ENCODE measurements at regions not wholly inside any gene's neighbourhood (a gene's known extent, or its start where the extent isn't known, plus 50 kb on each side); places are given as distances from the start of the nearest gene placed in this dataset.
A peak's percentile ranks its signal among the peaks of the same experiment; 100 is the strongest.

GRCh38 chr15:55108858-55109518 is 87.8 kb downstream of the RSL24D1 start:
- Histone ChIP-seq H3K4me2 (no peak overlapping the region), H3K27ac (no peak overlapping the region), H3K9me3 (no peaks in the 10 kb centered on the region), H3K4me3 (no peak overlapping the region), H3K4me1 (no peaks in the 10 kb centered on the region)
- peak in 1 of 2 experiments; percentile 91; a peak in 3 of 6 replicates for ATAC-seq
- no peak for TF ChIP-seq EP300 (IDR thresholded peaks at IDR 0.05)
- TF ChIP-seq GATA3 (IDR thresholded peaks at IDR 0.05; ENCODE audit: borderline replicate concordance): no peak
- no peak for TF ChIP-seq HES2 (IDR thresholded peaks at IDR 0.05)
- no peak for TF ChIP-seq JUN (IDR thresholded peaks at IDR 0.05)
- no peak for TF ChIP-seq MAZ (IDR thresholded peaks at IDR 0.05; ENCODE audit: borderline replicate concordance, low read depth, low read length)
- peak; percentile 66 to 76; a peak in 4 of 5 replicates for TF ChIP-seq RAD21 (conservative IDR thresholded peaks at IDR 0.05 in 1 of 2, IDR thresholded peaks at IDR 0.05 in 1 of 2)
- TF ChIP-seq, protein P1, sequence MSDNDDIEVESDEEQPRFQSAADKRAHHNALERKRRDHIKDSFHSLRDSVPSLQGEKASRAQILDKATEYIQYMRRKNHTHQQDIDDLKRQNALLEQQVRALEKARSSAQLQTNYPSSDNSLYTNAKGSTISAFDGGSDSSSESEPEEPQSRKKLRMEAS (IDR thresholded peaks at IDR 0.05): no peak
- no peak for TF ChIP-seq KDM5A (IDR thresholded peaks at IDR 0.05)
- TF ChIP-seq SMC3 (IDR thresholded peaks at IDR 0.05): peak; percentile 45; the same call in 2 of the 3 replicates
- TF ChIP-seq, protein P2, sequence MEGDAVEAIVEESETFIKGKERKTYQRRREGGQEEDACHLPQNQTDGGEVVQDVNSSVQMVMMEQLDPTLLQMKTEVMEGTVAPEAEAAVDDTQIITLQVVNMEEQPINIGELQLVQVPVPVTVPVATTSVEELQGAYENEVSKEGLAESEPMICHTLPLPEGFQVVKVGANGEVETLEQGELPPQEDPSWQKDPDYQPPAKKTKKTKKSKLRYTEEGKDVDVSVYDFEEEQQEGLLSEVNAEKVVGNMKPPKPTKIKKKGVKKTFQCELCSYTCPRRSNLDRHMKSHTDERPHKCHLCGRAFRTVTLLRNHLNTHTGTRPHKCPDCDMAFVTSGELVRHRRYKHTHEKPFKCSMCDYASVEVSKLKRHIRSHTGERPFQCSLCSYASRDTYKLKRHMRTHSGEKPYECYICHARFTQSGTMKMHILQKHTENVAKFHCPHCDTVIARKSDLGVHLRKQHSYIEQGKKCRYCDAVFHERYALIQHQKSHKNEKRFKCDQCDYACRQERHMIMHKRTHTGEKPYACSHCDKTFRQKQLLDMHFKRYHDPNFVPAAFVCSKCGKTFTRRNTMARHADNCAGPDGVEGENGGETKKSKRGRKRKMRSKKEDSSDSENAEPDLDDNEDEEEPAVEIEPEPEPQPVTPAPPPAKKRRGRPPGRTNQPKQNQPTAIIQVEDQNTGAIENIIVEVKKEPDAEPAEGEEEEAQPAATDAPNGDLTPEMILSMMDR (IDR thresholded peaks at IDR 0.05): peak; percentile 79
- TF ChIP-seq HOXA7 (CRISPR knock-in tag; IDR thresholded peaks at IDR 0.05): no peak
- no peak for TF ChIP-seq EHF (CRISPR knock-in tag; IDR thresholded peaks at IDR 0.05)
- no peak for TF ChIP-seq ZC3H11A (IDR thresholded peaks at IDR 0.05)
- 13% methylated on average over 9 of the region's 9 CpGs for WGBS (ENCODE audit: missing lambda C conversion rate)
- peak; percentile 64 to 72 for DNase-seq (ENCODE audit: low read depth in 1 of 2, low spot score in 1 of 2)
- FAIRE-seq: peak; percentile 49
- ChIA-PET POLR2A (no interaction called here), CTCF (interaction anchor here (0.6 to 2.1 kb wide), 11 partner anchors 9 to 1806 kb away, joined by 3 to 8 read pairs (median 3); no protein-coding TSS in a partner anchor)

GRCh38 chr15:55108448-55108847 is 88.3 kb downstream of the RSL24D1 start:
- Histone ChIP-seq H3K4me3 (no peak overlapping the region), H3K9me3 (no peaks in the 10 kb centered on the region), H3K4me2 (no peak overlapping the region), H3K27ac (no peak overlapping the region), H3K4me1 (no peaks in the 10 kb centered on the region)
- ATAC-seq: no peak
- ChIA-PET POLR2A (no interaction called here), CTCF (interaction anchor here (0.6 to 2.1 kb wide), 10 partner anchors 10 to 154 kb away, joined by 3 to 8 read pairs (median 3); no protein-coding TSS in a partner anchor)
- WGBS (ENCODE audit: missing lambda C conversion rate): 51% methylated on average over 5 of the region's 5 CpGs
- DNase-seq (ENCODE audit: low read depth in 1 of 2, low spot score in 1 of 2): no peak
- peak; percentile 81 for TF ChIP-seq MAFK (IDR thresholded peaks at IDR 0.05; ENCODE audit: partially characterized antibody)
- no peak for TF ChIP-seq CEBPB (IDR thresholded peaks at IDR 0.05)
- no peak for FAIRE-seq

- WGBS (ENCODE audit: missing lambda C conversion rate): 11% methylated on average over 3 of the region's 3 CpGs
- DNase-seq (ENCODE audit: low read depth in 1 of 2, low spot score in 1 of 2) (no peak), FAIRE-seq (no peak), ATAC-seq (no peak)
- CTCF ChIA-PET: no interaction called here
- Histone ChIP-seq H3K9me3 (no peaks in the 10 kb centered on the region), H3K27ac (no peak overlapping the region), H3K4me3 (no peak overlapping the region), H3K4me2 (no peak overlapping the region), H3K4me1 (no peaks in the 10 kb centered on the region)
- POLR2A ChIA-PET: no interaction called here
- TF ChIP-seq RFX5 (IDR thresholded peaks at IDR 0.05): no peak
- no peak for TF ChIP-seq RARB (CRISPR knock-in tag; IDR thresholded peaks at IDR 0.05)
- no peak for TF ChIP-seq ZFP36 (IDR thresholded peaks at IDR 0.05; ENCODE audit: borderline replicate concordance, partially characterized antibody)
- TF ChIP-seq CEBPB (IDR thresholded peaks at IDR 0.05): no peak
- TF ChIP-seq POLR2AphosphoS2 (conservative IDR thresholded peaks at IDR 0.05; ENCODE audit: low read length): no peak
- no peak for TF ChIP-seq NPAS2 (CRISPR knock-in tag; IDR thresholded peaks at IDR 0.05; ENCODE audit: borderline replicate concordance)
- TF ChIP-seq, protein P3, sequence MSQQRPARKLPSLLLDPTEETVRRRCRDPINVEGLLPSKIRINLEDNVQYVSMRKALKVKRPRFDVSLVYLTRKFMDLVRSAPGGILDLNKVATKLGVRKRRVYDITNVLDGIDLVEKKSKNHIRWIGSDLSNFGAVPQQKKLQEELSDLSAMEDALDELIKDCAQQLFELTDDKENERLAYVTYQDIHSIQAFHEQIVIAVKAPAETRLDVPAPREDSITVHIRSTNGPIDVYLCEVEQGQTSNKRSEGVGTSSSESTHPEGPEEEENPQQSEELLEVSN (IDR thresholded peaks at IDR 0.05; ENCODE audit: borderline replicate concordance, low read depth): no peak
- TF ChIP-seq, protein P4, sequence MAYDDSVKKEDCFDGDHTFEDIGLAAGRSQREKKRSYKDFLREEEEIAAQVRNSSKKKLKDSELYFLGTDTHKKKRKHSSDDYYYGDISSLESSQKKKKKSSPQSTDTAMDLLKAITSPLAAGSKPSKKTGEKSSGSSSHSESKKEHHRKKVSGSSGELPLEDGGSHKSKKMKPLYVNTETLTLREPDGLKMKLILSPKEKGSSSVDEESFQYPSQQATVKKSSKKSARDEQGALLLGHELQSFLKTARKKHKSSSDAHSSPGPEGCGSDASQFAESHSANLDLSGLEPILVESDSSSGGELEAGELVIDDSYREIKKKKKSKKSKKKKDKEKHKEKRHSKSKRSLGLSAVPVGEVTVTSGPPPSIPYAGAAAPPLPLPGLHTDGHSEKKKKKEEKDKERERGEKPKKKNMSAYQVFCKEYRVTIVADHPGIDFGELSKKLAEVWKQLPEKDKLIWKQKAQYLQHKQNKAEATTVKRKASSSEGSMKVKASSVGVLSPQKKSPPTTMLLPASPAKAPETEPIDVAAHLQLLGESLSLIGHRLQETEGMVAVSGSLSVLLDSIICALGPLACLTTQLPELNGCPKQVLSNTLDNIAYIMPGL (CRISPR knock-in tag; IDR thresholded peaks at IDR 0.05; ENCODE audit: borderline replicate concordance): no peak
- TF ChIP-seq HEYL (CRISPR knock-in tag; IDR thresholded peaks at IDR 0.05): no peak
- TF ChIP-seq FOXS1 (CRISPR knock-in tag; IDR thresholded peaks at IDR 0.05): no peak
- no peak for TF ChIP-seq CBX8 (IDR thresholded peaks at IDR 0.05)
- TF ChIP-seq ESRRA (IDR thresholded peaks at IDR 0.05; ENCODE audit: borderline replicate concordance, low read length): no peak
- no peak for TF ChIP-seq NFE2L2 (conservative IDR thresholded peaks at IDR 0.05; ENCODE audit: low read length)
- TF ChIP-seq MYC (IDR thresholded peaks at IDR 0.05; ENCODE audit: borderline replicate concordance, low read length): no peak
- no peak for TF ChIP-seq ZC3H11A (IDR thresholded peaks at IDR 0.05)
- no peak for TF ChIP-seq JUN (IDR thresholded peaks at IDR 0.05)
- TF ChIP-seq POLR2A (IDR thresholded peaks at IDR 0.05; ENCODE audit: low read length): no peak
- no peak for TF ChIP-seq RCOR1 (IDR thresholded peaks at IDR 0.05; ENCODE audit: low read depth, low read length)
- no peak for TF ChIP-seq MAFK (IDR thresholded peaks at IDR 0.05; ENCODE audit: partially characterized antibody)
These were observed 90.6 kb downstream of the RSL24D1 start for GRCh38 chr15:55106155-55106554.

Measured in A549 (cell line).